ENCODE measurements at regions not wholly inside any gene's neighbourhood (a gene's known extent, or its start where the extent isn't known, plus 50 kb on each side); places are given as distances from the start of the nearest gene placed in this dataset.

GRCh38 chr15:93358166-93359059 lies 269.4 kb upstream of the RGMA start:
- TF ChIP-seq POLR2AphosphoS5 (IDR thresholded peaks at IDR 0.05; ENCODE audit: borderline replicate concordance, low read depth, low read length), result no peak
- TF ChIP-seq FOXP2 (optimal IDR thresholded peaks at IDR 0.05; ENCODE audit: control extremely low read depth, extremely low read length, insufficient read depth), result no peak

All from SK-N-MC (cell line).